H1 (cell line): ENCODE measurements at regions not wholly inside any gene's neighbourhood (a gene's known extent, or its start where the extent isn't known, plus 50 kb on each side); places are given as distances from the start of the nearest gene placed in this dataset.
"Not testable (repeated sequence)": the region's sequence is repeated elsewhere in the genome, so short reads cannot be mapped to it uniquely, and the experiment has no call there.

Source experiments
- CTCF ChIA-PET: fragments of 300-600 bp; sonication (Branson Sonifier 250); formaldehyde crosslinking; loops from one replicate; lab custom pipeline; 2021; ENCODE audit not compliant: partially characterized antibody; lab: Charles Lee
- POLR2A ChIA-PET: fragments of 300-600 bp; sonication (Branson Sonifier 250); formaldehyde crosslinking; loops from one replicate; lab custom pipeline; 2021; ENCODE audit warnings: inconsistent platforms; ENCODE audit not compliant: partially characterized antibody; lab: Charles Lee
- DNase-seq, 2 experiments: peaks; one replicate each; pipeline versions ENCODE4 v3.0.0 to v3.0.0-alpha.2; 2010 to 2022; ENCODE audit warnings: low spot score in 2 of 2, low read depth in 1 of 2, mixed read lengths in 1 of 2
- FAIRE-seq: peaks from 2 replicates; lab custom pipeline; 2011; peaks lifted over from hg19 to GRCh38; lab: Jason Lieb, UNC
- H2AFZ ChIP-seq: 2 replicates; pipeline ENCODE4 v1.8.1; 2012; ENCODE audit warnings: low read length, inconsistent platforms
- H2AK5ac ChIP-seq: 2 replicates; pipeline ENCODE4 v1.6.1; 2013; ENCODE audit warnings: low read depth, low read length
- H2BK120ac ChIP-seq: replicated peaks from 2 replicates; pipeline ENCODE3; 2013; ENCODE audit warnings: low read depth, low read length, inconsistent platforms
- H2BK12ac ChIP-seq: 2 replicates; pipeline ENCODE4 v1.6.1; 2013; ENCODE audit warnings: low read depth, low read length
- H2BK15ac ChIP-seq: 2 replicates; pipeline ENCODE4 v1.6.1; 2013; ENCODE audit warnings: low read length
- H2BK20ac ChIP-seq: 2 replicates; pipeline ENCODE4 v1.6.1; 2013; ENCODE audit warnings: low read length
- H2BK5ac ChIP-seq: 2 replicates; pipeline ENCODE4 v1.6.1; 2013; ENCODE audit warnings: low read depth, low read length
- H3K14ac ChIP-seq: 2 replicates; pipeline ENCODE4 v1.6.1; 2013; ENCODE audit warnings: inconsistent platforms; ENCODE audit not compliant: insufficient read length
- H3K18ac ChIP-seq: 2 replicates; pipeline ENCODE4 v1.6.1; 2013; ENCODE audit warnings: low read length; ENCODE audit errors: extremely low read depth
- H3K23ac ChIP-seq: 2 replicates; pipeline ENCODE4 v1.6.1; 2013; ENCODE audit warnings: inconsistent platforms; ENCODE audit not compliant: insufficient read length
- H3K23me2 ChIP-seq: 2 replicates; pipeline ENCODE4 v1.6.1; 2013; ENCODE audit warnings: low read depth, low read length
- H3K27ac ChIP-seq: 2 replicates; pipeline ENCODE4 v1.6.1; 2011; ENCODE audit warnings: low read depth, low read length, inconsistent platforms
- H3K27me3 ChIP-seq, 4 experiments: replicated peaks in 1 of 4; 1 replicate in 1 of 4; 2 replicates in 3 of 4; pipeline versions ENCODE4 v1.6.1 to v1.8.1; 2011 to 2013; ENCODE audit warnings: low read length in 3 of 4, mild to moderate bottlenecking in 3 of 4, inconsistent platforms in 2 of 4, mixed read lengths in 2 of 4, moderate library complexity in 1 of 4; ENCODE audit not compliant: control insufficient read depth in 3 of 4, insufficient read depth in 3 of 4; ENCODE audit errors: extremely low read depth in 1 of 4
- H3K36me3 ChIP-seq, 4 experiments: 2 replicates each; pipeline versions ENCODE4 v1.6.1 to v1.8.1; 2011 to 2013; ENCODE audit warnings: mild to moderate bottlenecking in 4 of 4, low read length in 3 of 4, moderate library complexity in 2 of 4, control low read depth in 1 of 4, inconsistent platforms in 1 of 4; ENCODE audit not compliant: insufficient read depth in 4 of 4, control insufficient read depth in 2 of 4
- H3K4ac ChIP-seq: replicated peaks from 2 replicates; pipeline ENCODE3; 2013; ENCODE audit warnings: low read length, low read depth, mixed read lengths, inconsistent platforms; ENCODE audit not compliant: insufficient read length
- H3K4me1 ChIP-seq, 4 experiments: replicated peaks in 1 of 4; 1 replicate in 1 of 4; 2 replicates in 3 of 4; pipeline versions ENCODE4 v1.6.1 to v1.8.1; 2011 to 2013; ENCODE audit warnings: low read length in 3 of 4, inconsistent platforms in 2 of 4, mixed read lengths in 1 of 4; ENCODE audit not compliant: insufficient read depth in 4 of 4, control insufficient read depth in 3 of 4
- H3K4me2 ChIP-seq, 2 experiments: 2 replicates each; pipeline versions ENCODE4 v1.6.1 to v1.8.1; 2011 to 2013; ENCODE audit warnings: low read depth in 2 of 2, low read length in 2 of 2, control low read depth in 1 of 2, inconsistent platforms in 1 of 2, mild to moderate bottlenecking in 1 of 2; ENCODE audit not compliant: insufficient read depth in 1 of 2
- H3K4me3 ChIP-seq, 4 experiments: fragments of 200-600, 300-600 bp in 1 of 4; sonication (generic), shearing (Covaris generic), sonication (Bioruptor Twin) in 1 of 4; 2 replicates each; pipeline versions ENCODE4 v1.5.1 to v1.8.1; 2011 to 2016; ENCODE audit warnings: low read length in 4 of 4, low read depth in 3 of 4, control low read depth in 2 of 4, inconsistent platforms in 2 of 4, mild to moderate bottlenecking in 2 of 4, mixed read lengths in 1 of 4, moderate library complexity in 1 of 4; ENCODE audit not compliant: insufficient read depth in 2 of 4; ENCODE audit errors: extremely low read depth in 1 of 4
- H3K56ac ChIP-seq: replicated peaks from 2 replicates; pipeline ENCODE3; 2013; ENCODE audit warnings: low read depth, mild to moderate bottlenecking, mixed read lengths, low read length, inconsistent platforms; ENCODE audit not compliant: insufficient read length
- H3K79me1 ChIP-seq: 2 replicates; pipeline ENCODE4 v1.6.1; 2013; ENCODE audit warnings: low read depth, low read length, control low read depth
- H3K79me2 ChIP-seq, 2 experiments: 2 replicates each; pipeline versions ENCODE4 v1.6.1 to v1.8.1; 2012 to 2013; ENCODE audit warnings: low read length in 2 of 2, mild to moderate bottlenecking in 2 of 2, inconsistent platforms in 1 of 2; ENCODE audit not compliant: insufficient read depth in 2 of 2, control insufficient read depth in 1 of 2
- H3K9ac ChIP-seq, 4 experiments: replicated peaks in 1 of 4; 1 replicate in 1 of 4; 2 replicates in 3 of 4; pipeline versions ENCODE4 v1.6.1 to v1.8.1; 2011 to 2013; ENCODE audit warnings: low read depth in 3 of 4, low read length in 3 of 4, control low read depth in 2 of 4, mild to moderate bottlenecking in 2 of 4, moderate library complexity in 2 of 4, inconsistent platforms in 1 of 4; ENCODE audit errors: extremely low read depth in 1 of 4
- H3K9me3 ChIP-seq, 2 experiments: 2 replicates each; pipeline versions ENCODE4 v1.6.1 to v1.8.1; 2012 to 2013; ENCODE audit warnings: mild to moderate bottlenecking in 2 of 2, moderate library complexity in 2 of 2, control low read depth in 1 of 2, inconsistent platforms in 1 of 2, low read depth in 1 of 2, low read length in 1 of 2, mixed read lengths in 1 of 2; ENCODE audit not compliant: insufficient read depth in 2 of 2
- H4K20me1 ChIP-seq, 2 experiments: replicated peaks in 1 of 2; 2 replicates each; pipeline versions ENCODE3 to v1.8.1; 2011 to 2013; ENCODE audit warnings: inconsistent platforms in 2 of 2, low read length in 2 of 2, mild to moderate bottlenecking in 1 of 2; ENCODE audit not compliant: insufficient read depth in 2 of 2, control insufficient read depth in 1 of 2
- H4K5ac ChIP-seq: 2 replicates; pipeline ENCODE4 v1.6.1; 2013; ENCODE audit warnings: low read length, low read depth, mixed read lengths, inconsistent platforms; ENCODE audit not compliant: insufficient read length
- H4K8ac ChIP-seq: 2 replicates; pipeline ENCODE4 v1.8.0; 2013; ENCODE audit warnings: mild to moderate bottlenecking, moderate library complexity, low read length, inconsistent platforms; ENCODE audit not compliant: insufficient read depth; ENCODE audit errors: extremely low read depth
- H4K91ac ChIP-seq: replicated peaks from 2 replicates; pipeline ENCODE3; 2013; ENCODE audit warnings: low read length, mixed read lengths, inconsistent platforms; ENCODE audit not compliant: insufficient read length
- SIN3A ChIP-seq, 2 experiments: IDR thresholded peaks in 1 of 2; conservative IDR thresholded peaks in 1 of 2; 2 replicates each; pipeline ENCODE4 v1.6.1; 2011 to 2012; ENCODE audit warnings: low read length in 2 of 2, improper control_type of control experiment in 1 of 2, low read depth in 1 of 2, mild to moderate bottlenecking in 1 of 2
- SIRT6 ChIP-seq: IDR thresholded peaks from one replicate; pipeline ENCODE4 v1.7.1; 2012; ENCODE audit warnings: low read length, inconsistent platforms
- SRF ChIP-seq: IDR thresholded peaks from 2 replicates; pipeline ENCODE4 v1.6.1; 2011; ENCODE audit warnings: mild to moderate bottlenecking, low read depth, low read length, moderate library complexity
- WGBS, 2 experiments: shearing (Covaris generic) in 1 of 2; methylation state at CpG; one replicate each; pipeline versions ENCODE4 v1.1.6 to v1.1.7; 2013 to 2015; ENCODE audit warnings: low lambda C conversion rate in 2 of 2, mixed read lengths in 2 of 2, inconsistent platforms in 1 of 2, low coverage in 1 of 2, missing lambda C conversion rate in 1 of 2; ENCODE audit not compliant: insufficient replicate concordance in 2 of 2, insufficient coverage in 1 of 2, insufficient read length in 1 of 2; ENCODE audit errors: extremely low coverage in 1 of 2, missing lambda C conversion rate in 1 of 2; 5-methylcytosine and 5-hydroxymethylcytosine counted together

DNA sequence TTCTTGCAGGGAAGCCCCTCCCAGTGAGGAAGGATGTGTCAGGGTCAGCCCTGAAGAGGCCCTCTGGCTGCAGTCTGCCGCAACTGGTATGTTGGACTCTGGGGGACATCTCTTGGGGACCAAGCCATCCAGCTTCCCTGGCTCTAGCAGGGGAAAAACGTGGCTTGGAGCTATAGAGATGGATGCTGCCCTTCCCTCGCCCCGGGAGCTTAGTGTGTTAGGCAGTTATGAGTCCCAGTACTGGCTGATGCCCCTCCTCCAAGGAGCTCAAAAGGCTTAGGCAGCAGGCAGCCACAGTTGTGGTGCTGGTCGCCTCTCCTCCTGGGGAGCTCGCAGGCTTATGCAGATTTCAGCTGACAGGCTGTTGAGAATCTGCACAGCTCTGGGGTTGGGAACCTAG lies 353.1 kb upstream of the GBE1 start (continued):
- TF ChIP-seq SRF (no peak), SIRT6 (no peak), SIN3A (conservative IDR thresholded peaks at IDR 0.05 in 1 of 2, IDR thresholded peaks at IDR 0.05 in 1 of 2; ENCODE audit: low read depth in 1 of 2, low read length in 2 of 2) (no peak)

DNA sequence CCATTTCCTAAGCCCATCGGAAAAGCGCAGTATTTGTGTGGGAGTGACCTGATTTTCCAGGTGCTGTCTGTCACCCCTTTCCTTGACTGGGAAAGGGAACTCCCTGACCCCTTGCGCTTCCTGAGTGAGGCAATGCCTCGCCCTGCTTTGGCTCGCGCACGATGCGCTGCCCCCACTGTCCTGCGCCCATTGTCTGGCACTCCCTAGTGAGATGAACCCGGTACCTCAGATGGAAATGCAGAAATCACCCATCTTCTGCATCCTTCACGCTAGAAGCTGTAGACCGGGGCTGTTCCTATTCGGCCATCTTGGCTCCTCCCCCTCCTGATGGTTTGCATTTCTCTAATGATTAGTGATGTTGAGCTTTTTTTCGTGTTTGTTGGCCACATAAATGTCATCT lies 349.3 kb upstream of the GBE1 start:
- H3K79me1 ChIP-seq, H2AK5ac ChIP-seq, H3K23me2 ChIP-seq, H3K56ac ChIP-seq, H2AFZ ChIP-seq, H2BK20ac ChIP-seq, H3K9ac ChIP-seq, DNase-seq, H3K4me3 ChIP-seq, H4K91ac ChIP-seq, H2BK15ac ChIP-seq, H3K79me2 ChIP-seq, H3K14ac ChIP-seq, CTCF ChIA-PET, H3K27ac ChIP-seq, H3K36me3 ChIP-seq, H4K8ac ChIP-seq, H2BK12ac ChIP-seq, H3K27me3 ChIP-seq, H3K18ac ChIP-seq, H4K5ac ChIP-seq, H2BK120ac ChIP-seq, POLR2A ChIA-PET, H3K23ac ChIP-seq, H4K20me1 ChIP-seq, H2BK5ac ChIP-seq, FAIRE-seq, H3K4me2 ChIP-seq, H3K4me1 ChIP-seq, H3K4ac ChIP-seq: not testable (repeated sequence)
- 97% methylated on average over 13 of the region's 14 CpGs; no CpG with 5 or more reads in 1 of the 2 experiments for WGBS, 2 experiments
- H3K9me3 ChIP-seq = peaks cover 8 to 14% of the 10 kb centered on the region in 2 experiments; a peak in 3 of 4 replicates
